HG03520 (cell line): ENCODE measurements at regions not wholly inside any gene's neighbourhood (a gene's known extent, or its start where the extent isn't known, plus 50 kb on each side); places are given as distances from the start of the nearest gene placed in this dataset.

Source experiments
- ATAC-seq: cut with Tn5 transposase; IDR thresholded peaks from one replicate; pipeline ENCODE4 v1.9.1; 2021; ENCODE audit warnings: mild to moderate bottlenecking, moderate library complexity; ENCODE audit not compliant: unreplicated experiment

DNA sequence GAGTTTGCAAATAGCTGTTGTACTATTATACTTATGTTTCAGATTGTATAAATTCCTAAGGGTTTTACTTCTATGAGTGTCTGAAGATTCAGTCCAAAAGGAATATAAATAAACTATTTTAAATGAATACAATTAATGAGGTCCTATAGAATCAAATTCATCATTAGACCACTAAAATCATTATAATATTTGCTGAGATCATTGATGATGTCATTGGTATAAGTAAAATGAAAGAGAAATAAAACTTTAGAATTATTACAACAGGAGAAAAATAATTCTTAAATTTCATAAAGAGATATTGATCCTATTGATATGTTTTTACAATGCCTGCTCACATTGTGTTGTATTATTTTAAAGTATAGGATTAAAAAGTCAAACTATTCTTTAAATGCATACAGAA, 544.0 kb upstream of the ZWINT start:
- ATAC-seq = no peak

GRCh38 chr10:56902554-56902953, 541.5 kb upstream of the ZWINT start:
- ATAC-seq = no peak

- ATAC-seq = no peak
Observed at GRCh38 chr10:56895306-56895705, 534.2 kb upstream of the ZWINT start.

DNA sequence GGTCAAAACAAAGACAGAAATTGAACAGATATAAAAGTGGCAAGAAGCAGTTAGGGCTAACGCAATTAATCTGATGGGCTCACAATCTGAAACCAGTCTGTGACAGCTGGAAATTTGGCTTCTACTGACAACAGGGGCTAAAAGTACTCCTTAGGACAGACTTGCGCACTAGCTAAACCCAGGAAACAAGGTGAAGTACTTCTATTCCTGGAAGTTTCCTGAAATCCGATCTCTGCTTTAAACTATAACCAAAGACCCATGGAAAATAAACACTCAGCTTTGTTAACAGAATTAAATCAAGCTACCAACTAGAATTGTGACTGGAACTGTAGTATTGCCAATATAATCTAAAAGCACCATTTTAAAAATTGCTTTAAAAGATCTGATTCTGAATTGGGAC, 520.2 kb upstream of the ZWINT start:
- no peak for ATAC-seq

GRCh38 chr10:56880606-56881005, 519.5 kb upstream of the ZWINT start:
- ATAC-seq = no peak

DNA sequence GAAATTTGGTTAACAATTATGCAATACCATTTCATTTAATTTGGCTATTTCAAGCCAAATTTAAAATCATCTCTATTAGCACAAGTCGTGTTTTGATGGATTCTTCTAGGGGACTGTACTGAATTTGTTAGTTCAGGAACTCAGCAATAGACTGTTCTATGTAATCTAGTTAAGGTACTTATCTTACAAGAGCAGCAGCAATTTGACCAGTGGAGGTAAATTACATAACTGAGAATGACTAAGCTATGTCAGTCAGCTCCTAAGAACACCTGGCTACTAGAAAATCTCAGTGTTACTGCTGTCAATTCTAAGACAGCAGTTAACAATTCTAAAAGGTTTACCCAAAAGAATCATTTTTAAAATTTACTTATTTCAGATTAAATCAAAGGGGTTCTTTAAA, 513.9 kb upstream of the ZWINT start:
- no peak for ATAC-seq

DNA sequence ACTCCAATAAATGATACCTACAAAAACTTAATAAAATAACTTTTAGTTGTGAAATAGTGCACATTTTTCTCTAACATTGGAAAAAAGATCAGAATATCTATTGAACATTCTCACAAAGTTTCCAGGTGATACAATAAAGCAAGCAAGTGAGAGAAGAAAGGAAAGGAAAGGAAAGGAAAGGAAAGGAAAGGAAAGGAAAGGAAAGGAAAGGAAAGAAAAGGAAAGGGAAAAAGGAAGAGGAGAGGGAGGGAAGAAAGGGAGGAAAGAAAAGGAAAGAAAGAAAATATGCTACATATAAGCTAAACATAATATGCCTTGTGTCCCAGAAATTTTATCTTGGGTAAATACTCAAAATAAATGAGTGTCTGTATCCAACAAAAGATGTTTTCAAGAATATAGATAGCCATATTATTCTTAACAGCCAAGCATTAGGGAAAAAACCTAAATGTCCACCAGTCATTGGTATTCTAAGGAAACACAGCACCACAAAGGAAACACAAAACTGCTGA, 510.2 kb upstream of the ZWINT start:
- no peak for ATAC-seq

DNA sequence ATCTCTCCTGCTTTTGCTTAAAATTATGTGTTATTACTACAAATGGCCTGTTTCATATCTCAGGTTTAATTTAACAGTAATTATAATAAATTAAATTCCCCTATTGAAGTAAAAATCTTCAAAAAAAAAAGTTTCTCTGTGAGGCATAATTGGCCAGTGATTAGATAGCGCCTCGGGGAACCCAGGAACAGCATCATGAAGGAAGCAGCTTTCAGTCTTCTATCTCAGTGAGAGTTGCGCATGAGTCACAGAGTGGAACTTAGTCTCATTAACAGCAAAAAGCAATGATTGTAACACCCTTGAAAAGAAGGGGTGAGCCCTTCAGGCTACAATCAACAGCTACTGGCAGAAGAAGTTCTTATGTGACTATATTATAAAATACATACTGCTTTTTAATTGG, 506.2 kb upstream of the ZWINT start:
- no peak for ATAC-seq

DNA sequence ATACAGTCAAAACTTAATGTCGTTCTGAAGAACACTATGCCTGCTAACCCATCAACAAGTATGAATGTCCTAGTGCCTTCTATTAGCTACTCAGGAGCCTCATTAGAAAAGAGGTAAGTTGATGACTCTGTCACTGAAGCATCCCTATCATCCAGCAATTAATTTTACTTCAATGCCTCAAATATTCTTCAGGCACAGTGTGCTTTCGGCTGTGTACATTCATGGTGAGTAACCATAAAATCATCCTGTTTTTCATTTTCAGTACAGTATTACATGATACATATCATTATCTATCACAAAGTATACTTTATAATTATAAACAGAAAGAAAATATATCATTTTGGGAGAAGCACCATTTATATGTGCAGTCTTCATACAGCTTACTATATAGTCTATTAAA, 495.5 kb upstream of the ZWINT start:
- ATAC-seq = no peak

DNA sequence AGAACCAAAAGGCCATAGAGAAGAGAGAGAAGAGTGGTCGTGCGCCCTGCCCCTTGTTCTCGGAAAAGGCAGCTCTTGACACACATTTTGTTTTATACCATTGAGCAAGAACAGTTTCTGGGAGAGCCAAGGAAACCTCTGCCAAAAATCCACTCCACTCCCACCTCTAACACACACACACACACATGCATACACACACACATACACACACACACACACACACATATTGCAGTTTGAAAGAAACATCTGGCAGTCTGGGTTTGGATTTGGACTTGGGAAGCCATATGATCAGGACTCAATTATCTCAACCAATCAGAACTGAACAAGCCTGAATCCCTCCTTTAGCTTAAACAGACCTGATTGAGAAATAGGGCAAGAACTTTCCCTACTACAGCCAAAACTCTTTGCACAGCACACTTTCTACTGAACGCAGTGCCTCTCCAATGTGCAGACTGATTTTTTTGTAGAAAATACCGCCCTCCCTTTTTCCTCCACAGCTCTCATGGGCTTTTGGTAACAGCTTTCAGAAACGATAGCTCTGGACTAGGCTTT, 484.0 kb upstream of the ZWINT start:
- no peak for ATAC-seq

DNA sequence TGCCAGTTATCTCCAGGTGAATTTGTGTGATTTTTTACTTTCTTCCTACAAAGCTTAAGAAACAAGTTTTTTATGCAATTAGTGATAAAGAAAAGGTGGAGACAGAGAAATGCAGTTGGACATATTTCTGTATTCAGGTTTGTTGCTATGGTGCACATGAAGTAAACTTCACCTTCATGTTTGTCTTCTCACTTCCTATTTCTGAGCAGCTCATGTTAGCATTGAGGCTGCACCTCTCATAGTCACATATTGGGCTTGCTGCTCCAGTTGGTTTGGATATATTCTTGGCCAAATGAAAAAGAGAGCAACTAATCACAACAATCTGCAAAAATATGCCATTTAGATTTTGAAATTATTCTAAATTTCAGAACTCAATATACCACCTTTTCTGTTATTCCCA, 475.6 kb upstream of the ZWINT start:
- peak; percentile 53 for ATAC-seq

GRCh38 chr10:56831681-56832080, 470.6 kb upstream of the ZWINT start:
- no peak for ATAC-seq

GRCh38 chr10:56823849-56824248, 462.8 kb upstream of the ZWINT start:
- peak; percentile 79 for ATAC-seq

DNA sequence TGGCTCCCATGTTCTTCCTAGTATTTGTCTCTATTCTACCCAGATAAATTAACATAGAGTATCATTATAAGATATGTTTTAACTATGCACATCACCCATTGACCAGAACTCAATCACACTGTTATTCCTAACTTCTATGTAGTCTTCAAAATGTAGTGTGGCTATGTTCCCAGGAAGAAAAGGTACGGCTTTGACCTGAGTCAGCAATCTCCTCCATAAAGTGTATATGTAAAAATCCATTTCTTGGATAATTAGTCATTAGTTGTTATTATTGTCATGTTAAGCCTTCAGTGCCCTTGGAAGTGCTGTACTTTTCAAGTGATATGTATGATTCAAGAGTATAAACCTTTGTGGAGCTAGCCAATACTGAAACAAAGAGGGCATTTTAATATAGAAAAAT, 444.0 kb upstream of the ZWINT start:
- no peak for ATAC-seq

GRCh38 chr10:56785292-56785691, 424.2 kb upstream of the ZWINT start:
- ATAC-seq = no peak

DNA sequence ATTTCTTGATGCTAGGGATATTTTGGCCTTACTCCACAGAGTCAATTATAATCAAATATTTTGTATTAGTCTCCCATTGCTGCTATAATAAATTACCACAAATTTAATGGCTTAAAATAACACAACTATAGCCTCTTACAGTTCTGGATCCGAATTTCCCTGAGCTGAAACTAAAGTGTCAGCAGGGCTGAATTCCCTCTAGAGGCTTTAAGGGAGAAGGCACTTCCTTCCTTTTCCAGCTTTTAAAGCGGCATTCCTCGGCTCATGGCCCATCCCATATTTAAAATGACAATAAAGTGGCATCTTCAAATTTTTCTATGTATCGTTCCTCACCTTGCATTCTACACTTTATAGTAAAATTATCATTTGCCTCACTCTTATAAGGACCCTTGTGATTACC, 421.4 kb upstream of the ZWINT start:
- no peak for ATAC-seq

- ATAC-seq = no peak
Observed at GRCh38 chr10:56771343-56771742, 410.3 kb upstream of the ZWINT start.

GRCh38 chr10:56763090-56763489, 402.0 kb upstream of the ZWINT start:
- no peak for ATAC-seq

- ATAC-seq = no peak
Observed at GRCh38 chr10:56745490-56745889, 384.4 kb upstream of the ZWINT start.

DNA sequence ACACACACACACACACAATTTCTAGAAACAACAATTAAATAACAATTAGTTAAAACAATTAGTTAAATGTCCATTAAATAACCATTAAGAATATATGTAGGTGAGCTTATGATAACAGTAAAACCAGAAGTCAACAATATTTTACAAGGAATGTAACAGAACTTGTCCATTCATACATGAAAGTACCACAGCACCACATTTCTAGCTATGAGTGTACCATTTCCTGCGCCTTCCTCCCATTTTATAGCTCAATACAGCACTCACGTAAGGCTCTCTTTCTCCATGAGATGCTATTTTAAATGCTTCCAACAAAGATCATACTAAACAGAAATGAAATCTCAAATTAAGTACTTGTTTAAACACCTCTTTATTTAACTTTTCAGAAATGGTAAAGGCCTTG, 367.3 kb upstream of the ZWINT start:
- ATAC-seq = no peak

GRCh38 chr10:56722912-56723311, 361.9 kb upstream of the ZWINT start:
- no peak for ATAC-seq

DNA sequence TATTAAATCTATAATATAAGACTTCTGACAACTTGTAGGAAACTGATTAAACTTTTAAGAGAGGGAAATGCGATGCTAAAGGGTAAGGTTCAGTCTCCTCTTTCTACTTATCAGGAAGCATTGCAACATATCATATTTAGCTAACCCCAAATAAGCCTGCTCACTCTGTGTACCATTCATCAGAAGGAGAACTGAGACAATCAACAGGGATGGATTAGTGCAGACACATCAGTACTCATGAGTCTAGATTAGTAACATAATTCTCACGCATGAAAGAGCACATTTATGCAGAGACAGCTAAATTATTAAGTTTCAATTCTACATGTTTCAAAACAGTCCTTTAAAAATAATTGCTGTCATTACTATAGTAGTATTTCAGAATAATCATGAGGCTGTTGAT, 354.2 kb upstream of the ZWINT start:
- ATAC-seq = no peak

DNA sequence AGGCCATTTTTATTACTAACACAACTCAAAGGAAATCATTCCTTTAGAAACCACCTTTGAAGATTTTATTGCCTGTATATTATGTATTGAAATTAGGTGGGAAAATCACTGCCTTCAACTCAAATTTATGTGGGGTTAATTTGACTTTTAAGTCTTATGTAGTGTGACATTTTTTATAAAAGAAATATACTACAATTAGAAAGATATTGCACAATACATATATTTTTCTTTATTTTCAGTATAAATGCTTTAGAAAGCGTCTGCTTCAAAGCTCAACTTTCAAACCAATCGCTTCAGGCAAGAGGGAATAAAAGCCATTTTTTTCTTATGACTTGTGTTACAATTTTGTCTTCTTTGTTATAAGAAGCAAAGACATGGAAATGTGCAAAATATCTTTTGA, 337.4 kb upstream of the ZWINT start:
- ATAC-seq = no peak

DNA sequence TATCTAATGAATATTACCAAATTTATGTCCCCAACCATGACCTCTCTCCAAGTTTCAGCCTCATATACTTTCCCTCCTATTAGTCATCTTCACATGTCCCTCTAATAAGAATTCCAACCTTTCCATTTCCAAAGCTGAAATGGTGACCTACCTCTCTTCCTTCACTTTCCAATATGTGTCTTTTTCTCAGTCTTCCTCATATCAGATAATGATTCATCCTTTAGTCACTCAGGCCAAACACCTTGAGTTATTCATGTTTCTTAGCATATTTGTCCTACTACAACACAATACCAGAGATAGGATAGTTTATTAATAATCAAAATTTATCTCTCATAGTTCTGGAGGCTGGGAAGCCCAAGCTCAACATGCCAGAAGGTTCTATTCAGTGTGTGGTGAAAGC, 318.5 kb upstream of the ZWINT start:
- ATAC-seq = no peak
